A549 (cell line): ENCODE measurements at regions not wholly inside any gene's neighbourhood (a gene's known extent, or its start where the extent isn't known, plus 50 kb on each side); places are given as distances from the start of the nearest gene placed in this dataset.

ENCODE experiments used
- ATAC-seq, 2 experiments: fragments of 200-7000 bp in 1 of 2; fragments of >200 bp in 1 of 2; cut with Nextera tagmentation in 1 of 2; cut with Tn5 transposase in 1 of 2; 3 replicates each; pipeline versions ENCODE4 v1.8.0 to v1.9.1; 2018 to 2020; ENCODE audit warnings: mild to moderate bottlenecking in 1 of 2, moderate library complexity in 1 of 2
- CTCF ChIA-PET: fragments of 300-600 bp; sonication (Branson Sonifier 250); formaldehyde crosslinking; extraction: SDS; loops from one replicate; lab custom pipeline; 2021; ENCODE audit warnings: antibody characterized with exemption, inconsistent platforms; lab: Yijun Ruan, JAX
- POLR2A ChIA-PET: fragments of 350-600 bp; formaldehyde crosslinking; extraction: SDS; loops from one replicate; lab custom pipeline; 2021; ENCODE audit warnings: antibody characterized with exemption, inconsistent platforms; lab: Yijun Ruan, JAX
- DNase-seq, 2 experiments: peaks; one replicate each; pipeline versions ENCODE4 v3.0.0 to v3.0.0-alpha.2; 2011 to 2016; ENCODE audit warnings: low read depth in 1 of 2, low spot score in 1 of 2
- FAIRE-seq: peaks from 2 replicates; lab custom pipeline; 2011; peaks lifted over from hg19 to GRCh38; lab: Jason Lieb, UNC
- H3K27ac ChIP-seq, 2 experiments: fragments of >200 bp; sonication (Bioruptor Twin); formaldehyde crosslinking; 3 replicates each; pipeline ENCODE4 v1.5.1; 2016 to 2017
- H3K4me1 ChIP-seq: fragments of >200 bp; sonication (Bioruptor Twin); formaldehyde crosslinking; 3 replicates; pipeline ENCODE4 v1.6.1; 2016
- H3K4me2 ChIP-seq: fragments of >200 bp; sonication (Bioruptor Twin); formaldehyde crosslinking; 3 replicates; pipeline ENCODE4 v1.6.1; 2016
- H3K4me3 ChIP-seq: fragments of >200 bp; sonication (Bioruptor Twin); formaldehyde crosslinking; 3 replicates; pipeline ENCODE4 v1.5.1; 2016
- H3K9me3 ChIP-seq: fragments of >200 bp; sonication (Bioruptor Twin); formaldehyde crosslinking; 3 replicates; pipeline ENCODE4 v1.6.1; 2016
- CBX2 ChIP-seq: fragments of 200-600 bp; sonication (generic); IDR thresholded peaks from 2 replicates; pipeline ENCODE4 v1.6.1; 2016; ENCODE audit warnings: low read depth, mild to moderate bottlenecking, borderline replicate concordance
- CBX8 ChIP-seq: fragments of 200-600 bp; sonication (generic); IDR thresholded peaks from 2 replicates; pipeline ENCODE4 v1.6.1; 2016
- ESRRA ChIP-seq: fragments of 150-350 bp; IDR thresholded peaks from 2 replicates; pipeline ENCODE4 v1.6.1; 2014; ENCODE audit warnings: mild to moderate bottlenecking, low read length, borderline replicate concordance
- FOSB ChIP-seq: fragments of 250-450 bp; sonication (Bioruptor Pico); IDR thresholded peaks from 2 replicates; pipeline ENCODE4 v1.5.0; 2020; ENCODE audit warnings: mild to moderate bottlenecking, moderate library complexity
- FOSL2 ChIP-seq, 2 experiments: fragments of 450-650 bp in 1 of 2; fragments of >200 bp in 1 of 2; sonication (Bioruptor Twin) in 1 of 2; formaldehyde crosslinking; IDR thresholded peaks; 2 replicates each; pipeline versions ENCODE4 v1.5.0 to v1.6.1; 2016 to 2020; ENCODE audit warnings: mild to moderate bottlenecking in 1 of 2, moderate library complexity in 1 of 2
- FOXS1 ChIP-seq: fragments of 250-450 bp; sonication (Bioruptor Pico); IDR thresholded peaks from 2 replicates; pipeline ENCODE4 v1.5.0; 2020; ENCODE audit warnings: mild to moderate bottlenecking, moderate library complexity
- GATA3 ChIP-seq: IDR thresholded peaks from 2 replicates; pipeline ENCODE4 v1.6.1; 2012; ENCODE audit warnings: borderline replicate concordance
- HEYL ChIP-seq: fragments of 250-450 bp; sonication (Bioruptor Pico); IDR thresholded peaks from 2 replicates; pipeline ENCODE4 v1.8.0; 2021; ENCODE audit warnings: mild to moderate bottlenecking, moderate library complexity
- HOXB13 ChIP-seq: fragments of 250-450 bp; sonication (Bioruptor Pico); IDR thresholded peaks from 2 replicates; pipeline ENCODE4 v1.5.0; 2020; ENCODE audit warnings: low read depth, mild to moderate bottlenecking, moderate library complexity
- NFE2L2 ChIP-seq: fragments of 150-350 bp; conservative IDR thresholded peaks from 2 replicates; pipeline ENCODE4 v1.6.1; 2014; ENCODE audit warnings: low read length
- RARB ChIP-seq: fragments of 250-450 bp; sonication (Bioruptor Pico); IDR thresholded peaks from 2 replicates; pipeline ENCODE4 v1.8.0; 2021; ENCODE audit warnings: mild to moderate bottlenecking, moderate library complexity
- RFX5 ChIP-seq: fragments of 450-650 bp; IDR thresholded peaks from 2 replicates; pipeline ENCODE4 v1.7.1; 2014; ENCODE audit warnings: antibody characterized with exemption, mild to moderate bottlenecking, moderate library complexity
- RNF2 ChIP-seq: fragments of 200-600 bp; sonication (generic); IDR thresholded peaks from 2 replicates; pipeline ENCODE4 v1.6.1; 2016; ENCODE audit warnings: low read depth, mild to moderate bottlenecking, antibody characterized with exemption, moderate library complexity, borderline replicate concordance
- ZNF302 ChIP-seq: fragments of 250-450 bp; sonication (Bioruptor Pico); IDR thresholded peaks from 2 replicates; pipeline ENCODE4 v1.9.0; 2021; ENCODE audit warnings: inconsistent platforms, mild to moderate bottlenecking, moderate library complexity
- WGBS: methylation state at CpG from one replicate; pipeline ENCODE4 v1.1.6; 2017; ENCODE audit errors: missing lambda C conversion rate; 5-methylcytosine and 5-hydroxymethylcytosine counted together
- TF ChIP-seq, protein P1 (sequence below): IDR thresholded peaks from 2 replicates; pipeline ENCODE4 v1.6.1; 2012
- TF ChIP-seq, protein P2 (sequence below): fragments of 150-350 bp; IDR thresholded peaks from 2 replicates; pipeline ENCODE4 v1.6.1; 2014; ENCODE audit warnings: low read depth, mild to moderate bottlenecking, low read length
- TF ChIP-seq, protein P3 (sequence below): fragments of >200 bp; sonication (Bioruptor Twin); formaldehyde crosslinking; IDR thresholded peaks from 3 replicates; pipeline ENCODE4 v1.6.1; 2016

DNA sequence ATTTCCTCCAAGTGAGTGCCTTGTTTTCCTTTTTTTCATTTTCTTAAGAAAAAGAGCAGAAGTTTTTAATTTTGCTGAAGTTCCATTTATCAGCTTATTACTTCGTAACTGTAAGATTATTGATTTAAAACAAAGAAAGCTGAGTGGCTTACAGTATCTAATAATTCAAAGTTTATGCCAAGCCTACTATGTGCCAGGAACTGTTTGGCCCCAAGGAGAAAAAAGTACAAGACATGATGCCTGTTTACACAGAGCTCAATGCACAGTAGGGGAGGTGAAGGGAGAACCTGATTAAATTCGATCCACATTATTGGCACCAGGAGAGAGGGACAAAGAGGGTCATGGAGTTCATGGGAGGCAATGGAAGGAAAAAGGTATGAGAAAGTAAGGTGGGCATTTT, 419.3 kb upstream of the ZMIZ1 start:
- no peak overlapping the region for H3K4me3 ChIP-seq
- no peaks in the 10 kb centered on the region for H3K9me3 ChIP-seq
- POLR2A ChIA-PET, result no interaction called here
- ATAC-seq (no peak), DNase-seq (no peak), FAIRE-seq (no peak)
- 62% methylated on average over 2 of the region's 2 CpGs for WGBS
- CTCF ChIA-PET, result interaction anchor here (0.8 to 2.0 kb wide), 7 partner anchors 8 to 602 kb away, joined by 3 to 6 read pairs (median 5); no protein-coding TSS in a partner anchor
- H3K4me2 ChIP-seq, result no peak overlapping the region
- peak; percentile 53; the same call in 1 of the 2 replicates for TF ChIP-seq RNF2
- TF ChIP-seq CBX8, result peak; percentile 66; the same call in 1 of the 2 replicates
- TF ChIP-seq RARB (CRISPR knock-in tag), result no peak
- no peak overlapping the region for H3K27ac ChIP-seq
- peaks cover 11% of the 10 kb centered on the region; the same call in 2 of the 3 replicates for H3K4me1 ChIP-seq

DNA sequence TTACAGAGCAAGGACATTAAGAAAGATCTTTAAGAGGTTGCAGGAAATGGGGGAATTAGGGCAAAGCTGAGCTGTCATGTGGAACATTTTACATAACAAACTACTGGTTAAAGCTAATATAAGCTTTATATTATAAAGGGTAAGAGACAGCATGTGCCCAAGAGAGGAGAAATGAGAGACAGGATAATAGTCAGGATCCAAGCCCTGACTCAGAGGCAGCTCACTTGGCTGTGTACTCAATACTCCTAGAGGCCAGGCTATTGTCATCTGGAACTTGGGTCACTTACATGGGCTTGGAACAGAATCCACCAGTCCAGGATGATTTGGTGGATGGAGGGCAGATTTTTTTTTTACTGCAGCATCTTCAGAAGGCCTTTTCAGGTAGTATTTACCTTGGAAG, 418.6 kb upstream of the ZMIZ1 start:
- H3K9me3 ChIP-seq, result no peaks in the 10 kb centered on the region
- CTCF ChIA-PET, result interaction anchor here (1.1 to 1.9 kb wide), 4 partner anchors 9 to 603 kb away, joined by 5 read pairs; no protein-coding TSS in a partner anchor
- DNase-seq (no peak), ATAC-seq (no peak), FAIRE-seq (no peak)
- peaks cover 11% of the 10 kb centered on the region; the same call in 2 of the 3 replicates for H3K4me1 ChIP-seq
- POLR2A ChIA-PET, result no interaction called here
- H3K4me3 ChIP-seq, result no peak overlapping the region
- H3K27ac ChIP-seq, result no peak overlapping the region
- TF ChIP-seq CBX8 (no peak), GATA3 (no peak), HEYL (CRISPR knock-in tag) (no peak), RFX5 (no peak), CBX2 (no peak)
- TF ChIP-seq, protein P1, sequence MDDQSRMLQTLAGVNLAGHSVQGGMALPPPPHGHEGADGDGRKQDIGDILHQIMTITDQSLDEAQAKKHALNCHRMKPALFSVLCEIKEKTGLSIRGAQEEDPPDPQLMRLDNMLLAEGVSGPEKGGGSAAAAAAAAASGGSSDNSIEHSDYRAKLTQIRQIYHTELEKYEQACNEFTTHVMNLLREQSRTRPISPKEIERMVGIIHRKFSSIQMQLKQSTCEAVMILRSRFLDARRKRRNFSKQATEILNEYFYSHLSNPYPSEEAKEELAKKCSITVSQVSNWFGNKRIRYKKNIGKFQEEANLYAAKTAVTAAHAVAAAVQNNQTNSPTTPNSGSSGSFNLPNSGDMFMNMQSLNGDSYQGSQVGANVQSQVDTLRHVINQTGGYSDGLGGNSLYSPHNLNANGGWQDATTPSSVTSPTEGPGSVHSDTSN, result no peak
- TF ChIP-seq, protein P2, sequence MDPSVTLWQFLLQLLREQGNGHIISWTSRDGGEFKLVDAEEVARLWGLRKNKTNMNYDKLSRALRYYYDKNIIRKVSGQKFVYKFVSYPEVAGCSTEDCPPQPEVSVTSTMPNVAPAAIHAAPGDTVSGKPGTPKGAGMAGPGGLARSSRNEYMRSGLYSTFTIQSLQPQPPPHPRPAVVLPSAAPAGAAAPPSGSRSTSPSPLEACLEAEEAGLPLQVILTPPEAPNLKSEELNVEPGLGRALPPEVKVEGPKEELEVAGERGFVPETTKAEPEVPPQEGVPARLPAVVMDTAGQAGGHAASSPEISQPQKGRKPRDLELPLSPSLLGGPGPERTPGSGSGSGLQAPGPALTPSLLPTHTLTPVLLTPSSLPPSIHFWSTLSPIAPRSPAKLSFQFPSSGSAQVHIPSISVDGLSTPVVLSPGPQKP, result no peak
- TF ChIP-seq, protein P3, sequence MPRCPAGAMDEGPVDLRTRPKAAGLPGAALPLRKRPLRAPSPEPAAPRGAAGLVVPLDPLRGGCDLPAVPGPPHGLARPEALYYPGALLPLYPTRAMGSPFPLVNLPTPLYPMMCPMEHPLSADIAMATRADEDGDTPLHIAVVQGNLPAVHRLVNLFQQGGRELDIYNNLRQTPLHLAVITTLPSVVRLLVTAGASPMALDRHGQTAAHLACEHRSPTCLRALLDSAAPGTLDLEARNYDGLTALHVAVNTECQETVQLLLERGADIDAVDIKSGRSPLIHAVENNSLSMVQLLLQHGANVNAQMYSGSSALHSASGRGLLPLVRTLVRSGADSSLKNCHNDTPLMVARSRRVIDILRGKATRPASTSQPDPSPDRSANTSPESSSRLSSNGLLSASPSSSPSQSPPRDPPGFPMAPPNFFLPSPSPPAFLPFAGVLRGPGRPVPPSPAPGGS, result no peak
- H3K4me2 ChIP-seq, result no peak overlapping the region

DNA sequence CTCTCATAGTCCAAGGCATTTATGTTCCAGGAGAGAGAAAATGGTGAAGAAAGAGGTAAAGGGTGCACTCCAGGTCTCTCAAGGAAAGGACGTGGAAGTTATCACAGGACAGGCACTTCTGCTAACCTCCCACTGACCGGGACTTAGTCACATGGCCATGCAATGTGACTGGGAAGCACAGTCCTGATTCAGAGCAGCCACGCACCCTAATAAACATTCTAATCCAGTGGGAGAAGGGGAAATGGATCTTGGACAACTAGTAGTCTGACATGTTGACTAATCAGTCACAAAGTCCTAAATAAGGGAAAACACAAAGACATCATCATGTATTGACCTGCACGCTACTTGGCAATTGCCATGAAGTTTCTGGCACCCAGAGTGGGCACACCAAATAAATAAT, 417.5 kb upstream of the ZMIZ1 start:
- DNase-seq, result no peak
- ChIA-PET POLR2A (no interaction called here), CTCF (interaction anchor here (1.2 kb wide), 1 partner anchor 8 kb away, joined by 5 read pairs; no protein-coding TSS in a partner anchor)
- Histone ChIP-seq H3K9me3 (no peaks in the 10 kb centered on the region), H3K4me3 (no peak overlapping the region), H3K27ac (no peak overlapping the region), H3K4me2 (no peak overlapping the region), H3K4me1 (peaks cover 11% of the 10 kb centered on the region; the same call in 2 of the 3 replicates)
- no peak for ATAC-seq
- WGBS, result 52% methylated on average over 4 of the region's 4 CpGs
- no peak for TF ChIP-seq RARB (CRISPR knock-in tag)
- TF ChIP-seq FOSL2 (IDR thresholded peaks at IDR 0.05), result no peak
- no peak for TF ChIP-seq FOSL2 (CRISPR knock-in tag; IDR thresholded peaks at IDR 0.05)
- no peak for TF ChIP-seq ESRRA
- TF ChIP-seq FOSB (CRISPR knock-in tag), result no peak
- no peak for TF ChIP-seq FOXS1 (CRISPR knock-in tag)
- no peak for TF ChIP-seq GATA3
- no peak for FAIRE-seq

DNA sequence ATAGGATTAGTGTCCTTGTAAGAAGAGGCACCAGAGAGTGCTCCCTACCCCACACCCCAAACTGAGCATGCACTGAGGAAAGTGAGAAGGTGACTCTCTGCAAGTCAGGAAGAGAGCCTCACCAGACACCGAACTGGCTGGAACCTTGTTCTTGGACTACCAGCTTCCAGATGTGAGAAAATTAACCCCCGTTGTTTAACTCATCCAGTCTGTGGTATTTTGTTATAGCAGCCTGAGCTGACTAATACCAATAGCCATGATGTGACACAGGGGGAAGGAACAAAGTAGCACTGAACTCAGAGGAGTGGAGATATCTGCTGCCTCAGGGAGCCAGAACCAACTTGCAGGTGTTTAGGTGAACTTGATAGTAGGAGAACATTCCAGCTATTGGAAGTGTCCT, 415.2 kb upstream of the ZMIZ1 start:
- CTCF ChIA-PET, result interaction anchor here (0.8 to 1.6 kb wide), 4 partner anchors 11 to 606 kb away, joined by 3 to 4 read pairs (median 3); no protein-coding TSS in a partner anchor
- Histone ChIP-seq H3K4me1 (peaks cover 2% of the 10 kb centered on the region; the same call in 1 of the 3 replicates), H3K27ac (no peak overlapping the region), H3K4me2 (no peak overlapping the region), H3K4me3 (no peak overlapping the region), H3K9me3 (no peaks in the 10 kb centered on the region)
- POLR2A ChIA-PET, result no interaction called here
- no peak for ATAC-seq
- no peak for FAIRE-seq
- TF ChIP-seq NFE2L2 (no peak), HOXB13 (no peak), ZNF302 (CRISPR knock-in tag) (no peak)
- WGBS, result 40% methylated on average over 2 of the region's 2 CpGs
- DNase-seq, result no peak
